A673 (cell line): ENCODE measurements at regions not wholly inside any gene's neighbourhood (a gene's known extent, or its start where the extent isn't known, plus 50 kb on each side); places are given as distances from the start of the nearest gene placed in this dataset.

Experiments
- CTCF ChIP-seq: fragments of 300-800, 200-600 bp; sonication (generic); conservative IDR thresholded peaks from 2 replicates; pipeline ENCODE4 v1.5.1; 2017; ENCODE audit warnings: low read depth, mild to moderate bottlenecking, antibody characterized with exemption, low read length, moderate library complexity, mixed read lengths
- EZH2 ChIP-seq: fragments of 200-600 bp; sonication (generic); IDR thresholded peaks from 2 replicates; pipeline ENCODE4 v1.6.1; 2017; ENCODE audit warnings: borderline replicate concordance, low read depth, mild to moderate bottlenecking, mixed read lengths, antibody characterized with exemption, low read length; ENCODE audit not compliant: poor library complexity, severe bottlenecking

- TF ChIP-seq CTCF (no peak), EZH2 (no peak)
Measured at GRCh38 chr14:31967669-31967975, 109.5 kb upstream of the ARHGAP5 start.
